Fibroblast of pulmonary artery (primary cell): ENCODE measurements at regions not wholly inside any gene's neighbourhood (a gene's known extent, or its start where the extent isn't known, plus 50 kb on each side); places are given as distances from the start of the nearest gene placed in this dataset.

Source experiments
- DNase-seq: peaks from one replicate; pipeline ENCODE4 v3.0.0-alpha.2; 2010; ENCODE audit warnings: low read depth
- H3K4me3 ChIP-seq: replicated peaks from 2 replicates; pipeline ENCODE4 v1.5.1; 2011; ENCODE audit warnings: low read depth, mild to moderate bottlenecking, control low read depth, low read length, moderate library complexity
- CTCF ChIP-seq: IDR thresholded peaks from 2 replicates; pipeline ENCODE4 v1.5.1; 2011; ENCODE audit warnings: mild to moderate bottlenecking, control low read depth, low read length, inconsistent platforms; ENCODE audit errors: missing control alignments

GRCh38 chr2:168396131-168396530 lies 59.9 kb upstream of the CERS6 start:
- no peak for TF ChIP-seq CTCF
- peak; percentile 4 for DNase-seq
- no peak overlapping the region for H3K4me3 ChIP-seq

GRCh38 chr2:168397629-168398028 lies 58.4 kb upstream of the CERS6 start:
- TF ChIP-seq CTCF = no peak

GRCh38 chr2:168401048-168401556 lies 55.0 kb upstream of the CERS6 start:
- DNase-seq = no peak
- H3K4me3 ChIP-seq = no peak overlapping the region
- no peak for TF ChIP-seq CTCF

More at GRCh38 chr2:168397629-168398028, 58.4 kb upstream of the CERS6 start:
- H3K4me3 ChIP-seq = no peak overlapping the region
- DNase-seq = no peak

- DNase-seq = no peak
- H3K4me3 ChIP-seq = no peak overlapping the region
- TF ChIP-seq CTCF = no peak
Measured at GRCh38 chr2:168401771-168402170, 54.3 kb upstream of the CERS6 start.

GRCh38 chr2:168402531-168402930 lies 53.5 kb upstream of the CERS6 start:
- no peak for DNase-seq
- H3K4me3 ChIP-seq = no peak overlapping the region
- TF ChIP-seq CTCF = no peak

GRCh38 chr2:168403736-168404135 lies 52.3 kb upstream of the CERS6 start:
- no peak overlapping the region for H3K4me3 ChIP-seq
- no peak for TF ChIP-seq CTCF
- no peak for DNase-seq

GRCh38 chr2:168404764-168405163 lies 51.3 kb upstream of the CERS6 start:
- no peak for TF ChIP-seq CTCF
- no peak for DNase-seq
- H3K4me3 ChIP-seq = no peak overlapping the region
